H9 (cell line): ENCODE measurements at regions not wholly inside any gene's neighbourhood (a gene's known extent, or its start where the extent isn't known, plus 50 kb on each side); places are given as distances from the start of the nearest gene placed in this dataset.

Source experiments
- DNase-seq: peaks from one replicate; pipeline ENCODE4 v3.0.0-alpha.2; 2017
- H2AFZ ChIP-seq: one replicate; pipeline ENCODE4 v1.6.1; 2013; ENCODE audit warnings: mild to moderate bottlenecking, low read length, control low read depth, moderate library complexity
- H2AK5ac ChIP-seq: 2 replicates; pipeline ENCODE4 v1.6.1; 2013; ENCODE audit warnings: low read length, control low read depth, mixed read lengths; ENCODE audit not compliant: insufficient read length
- H2BK120ac ChIP-seq: one replicate; pipeline ENCODE4 v1.6.1; 2013; ENCODE audit warnings: low read depth, mild to moderate bottlenecking, low read length, control low read depth, inconsistent platforms; ENCODE audit not compliant: poor library complexity, severe bottlenecking
- H2BK12ac ChIP-seq: 2 replicates; pipeline ENCODE4 v1.6.1; 2013; ENCODE audit warnings: low read length, control low read depth, mixed read lengths, low read depth; ENCODE audit not compliant: insufficient read length
- H2BK15ac ChIP-seq: 2 replicates; pipeline ENCODE4 v1.6.1; 2013; ENCODE audit warnings: low read depth, low read length, control low read depth
- H2BK20ac ChIP-seq: one replicate; pipeline ENCODE4 v1.6.1; 2013; ENCODE audit warnings: low read depth, mild to moderate bottlenecking, low read length, control low read depth, inconsistent platforms; ENCODE audit not compliant: poor library complexity, severe bottlenecking
- H2BK5ac ChIP-seq: 2 replicates; pipeline ENCODE4 v1.6.1; 2013; ENCODE audit warnings: low read length, control low read depth, mixed read lengths; ENCODE audit not compliant: insufficient read length
- H3K14ac ChIP-seq: 2 replicates; pipeline ENCODE4 v1.6.1; 2013; ENCODE audit warnings: low read length, control low read depth; ENCODE audit not compliant: insufficient read depth
- H3K18ac ChIP-seq: 2 replicates; pipeline ENCODE4 v1.6.1; 2013; ENCODE audit warnings: low read depth, mild to moderate bottlenecking, mixed read lengths, low read length, control low read depth; ENCODE audit not compliant: insufficient read length
- H3K23ac ChIP-seq: 2 replicates; pipeline ENCODE4 v1.6.1; 2013; ENCODE audit warnings: low read length, control low read depth, mixed read lengths, low read depth; ENCODE audit not compliant: insufficient read length
- H3K23me2 ChIP-seq: 2 replicates; pipeline ENCODE4 v1.6.1; 2013; ENCODE audit warnings: low read depth, mild to moderate bottlenecking, mixed read lengths, low read length, control low read depth; ENCODE audit not compliant: insufficient read length, poor library complexity, severe bottlenecking
- H3K27ac ChIP-seq: 2 replicates; pipeline ENCODE4 v1.5.1; 2013; ENCODE audit warnings: low read length, control low read depth, mixed read lengths, low read depth; ENCODE audit not compliant: insufficient read length
- H3K27me3 ChIP-seq: 2 replicates; pipeline ENCODE4 v1.6.1; 2013; ENCODE audit warnings: low read length, control low read depth, inconsistent platforms; ENCODE audit not compliant: insufficient read depth
- H3K4ac ChIP-seq: 2 replicates; pipeline ENCODE4 v1.6.1; 2013; ENCODE audit warnings: low read depth, mild to moderate bottlenecking, control low read depth, inconsistent platforms, low read length, moderate library complexity
- H3K4me1 ChIP-seq: 2 replicates; pipeline ENCODE4 v1.6.1; 2013; ENCODE audit warnings: low read length, control low read depth, inconsistent platforms; ENCODE audit not compliant: insufficient read depth
- H3K4me2 ChIP-seq: 2 replicates; pipeline ENCODE4 v1.6.1; 2013; ENCODE audit warnings: low read length, control low read depth, mixed read lengths; ENCODE audit not compliant: insufficient read length, insufficient read depth
- H3K56ac ChIP-seq: 2 replicates; pipeline ENCODE4 v1.6.1; 2013; ENCODE audit warnings: low read depth, mild to moderate bottlenecking, mixed read lengths, low read length, control low read depth; ENCODE audit not compliant: insufficient read length
- H3K79me1 ChIP-seq: 2 replicates; pipeline ENCODE4 v1.6.1; 2013; ENCODE audit warnings: low read depth, mild to moderate bottlenecking, moderate library complexity, low read length, control low read depth, inconsistent platforms; ENCODE audit not compliant: insufficient read depth, poor library complexity, severe bottlenecking
- H3K79me2 ChIP-seq: 2 replicates; pipeline ENCODE4 v1.6.1; 2013; ENCODE audit warnings: low read length, control low read depth, inconsistent platforms; ENCODE audit not compliant: insufficient read depth
- H3K9ac ChIP-seq: 2 replicates; pipeline ENCODE4 v1.6.1; 2013; ENCODE audit warnings: low read length, control low read depth, mixed read lengths; ENCODE audit not compliant: insufficient read length; ENCODE audit errors: extremely low read depth
- H3K9me3 ChIP-seq: one replicate; pipeline ENCODE4 v1.6.1; 2013; ENCODE audit warnings: low read depth, low read length, inconsistent platforms; ENCODE audit not compliant: control insufficient read depth
- H3T11ph ChIP-seq: one replicate; pipeline ENCODE4 v1.6.1; 2013; ENCODE audit warnings: mild to moderate bottlenecking, low read length, control low read depth, inconsistent platforms
- H4K20me1 ChIP-seq: one replicate; pipeline ENCODE4 v1.6.1; 2013; ENCODE audit not compliant: control insufficient read depth, insufficient read length, insufficient read depth
- H4K5ac ChIP-seq: 2 replicates; pipeline ENCODE4 v1.6.1; 2013; ENCODE audit warnings: low read depth, mild to moderate bottlenecking, mixed read lengths, low read length, control low read depth; ENCODE audit not compliant: insufficient read length
- H4K8ac ChIP-seq: replicated peaks from 2 replicates; pipeline ENCODE4 v1.6.1; 2013; ENCODE audit warnings: low read length, control low read depth, mixed read lengths, low read depth; ENCODE audit not compliant: insufficient read length
- H4K91ac ChIP-seq: 2 replicates; pipeline ENCODE4 v1.6.1; 2013; ENCODE audit warnings: low read depth, mild to moderate bottlenecking, moderate library complexity, mixed read lengths, low read length, control low read depth; ENCODE audit not compliant: insufficient read length
- H3K27ac Mint-ChIP-seq, 3 experiments: 2 replicates in 2 of 3; 3 replicates in 1 of 3; pipeline ENCODE4 v1.8.0; 2020 to 2021; ENCODE audit warnings: mixed read lengths in 3 of 3, mild to moderate bottlenecking in 1 of 3, moderate library complexity in 1 of 3
- H3K27me3 Mint-ChIP-seq: 2 replicates; pipeline ENCODE4 v1.8.0; 2021; ENCODE audit warnings: low read depth, mild to moderate bottlenecking, moderate library complexity, mixed read lengths
- H3K36me3 Mint-ChIP-seq, 3 experiments: 2 replicates in 2 of 3; 3 replicates in 1 of 3; pipeline ENCODE4 v1.8.0; 2020 to 2021; ENCODE audit warnings: low read depth in 3 of 3, mixed read lengths in 3 of 3; ENCODE audit not compliant: insufficient read depth in 1 of 3
- H3K4me1 Mint-ChIP-seq, 2 experiments: 2 replicates each; pipeline ENCODE4 v1.8.0; 2020; ENCODE audit warnings: mixed read lengths in 2 of 2
- H3K4me3 Mint-ChIP-seq, 2 experiments: 2 replicates in 1 of 2; 3 replicates in 1 of 2; pipeline ENCODE4 v1.8.0; 2020 to 2021; ENCODE audit warnings: mild to moderate bottlenecking in 2 of 2, mixed read lengths in 2 of 2, moderate library complexity in 1 of 2
- H3K9me3 Mint-ChIP-seq, 2 experiments: 2 replicates in 1 of 2; 3 replicates in 1 of 2; pipeline ENCODE4 v1.8.0; 2020; ENCODE audit warnings: mild to moderate bottlenecking in 2 of 2, mixed read lengths in 2 of 2, moderate library complexity in 1 of 2
- WGBS: extraction: QIAGEN DNeasy Blood & Tissue Kit; methylation state at CpG from one replicate; pipeline ENCODE4 v1.1.7; 2013; ENCODE audit warnings: missing lambda C conversion rate, low lambda C conversion rate, mixed read lengths; ENCODE audit not compliant: insufficient read length; ENCODE audit errors: extremely low coverage; 5-methylcytosine and 5-hydroxymethylcytosine counted together
- TF ChIP-seq, protein P1 (sequence below): fragments of 200-600 bp; sonication (generic); conservative IDR thresholded peaks from 3 replicates; pipeline ENCODE4 v1.8.0; 2021; ENCODE audit warnings: antibody characterized with exemption, mild to moderate bottlenecking

DNA sequence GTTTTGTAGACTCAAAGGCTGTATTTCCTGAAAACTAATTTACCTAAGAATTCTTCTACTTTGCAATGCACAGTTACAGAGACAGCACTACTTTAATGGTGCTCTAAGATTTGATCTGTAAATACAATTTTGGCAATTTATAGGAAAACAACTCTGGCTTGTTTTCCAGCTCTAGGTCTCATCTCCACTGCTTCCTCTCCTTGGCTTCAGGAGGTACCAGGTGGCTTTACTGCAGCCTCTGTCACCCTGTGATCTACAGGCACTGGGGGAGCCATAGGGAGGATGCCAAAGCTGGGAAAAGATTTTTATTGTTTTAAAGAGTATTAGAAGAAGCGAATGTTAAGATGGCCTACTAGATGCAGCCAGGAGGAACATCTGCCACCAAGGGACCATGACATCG is 1563.6 kb downstream of the OLFM4 start:
- no peak overlapping the region for H2BK5ac ChIP-seq
- no peak overlapping the region for H2BK12ac ChIP-seq
- no peak overlapping the region for H3K9ac ChIP-seq
- no CpG with 5 or more reads among the region's 2 CpGs for WGBS
- TF ChIP-seq, protein P1, sequence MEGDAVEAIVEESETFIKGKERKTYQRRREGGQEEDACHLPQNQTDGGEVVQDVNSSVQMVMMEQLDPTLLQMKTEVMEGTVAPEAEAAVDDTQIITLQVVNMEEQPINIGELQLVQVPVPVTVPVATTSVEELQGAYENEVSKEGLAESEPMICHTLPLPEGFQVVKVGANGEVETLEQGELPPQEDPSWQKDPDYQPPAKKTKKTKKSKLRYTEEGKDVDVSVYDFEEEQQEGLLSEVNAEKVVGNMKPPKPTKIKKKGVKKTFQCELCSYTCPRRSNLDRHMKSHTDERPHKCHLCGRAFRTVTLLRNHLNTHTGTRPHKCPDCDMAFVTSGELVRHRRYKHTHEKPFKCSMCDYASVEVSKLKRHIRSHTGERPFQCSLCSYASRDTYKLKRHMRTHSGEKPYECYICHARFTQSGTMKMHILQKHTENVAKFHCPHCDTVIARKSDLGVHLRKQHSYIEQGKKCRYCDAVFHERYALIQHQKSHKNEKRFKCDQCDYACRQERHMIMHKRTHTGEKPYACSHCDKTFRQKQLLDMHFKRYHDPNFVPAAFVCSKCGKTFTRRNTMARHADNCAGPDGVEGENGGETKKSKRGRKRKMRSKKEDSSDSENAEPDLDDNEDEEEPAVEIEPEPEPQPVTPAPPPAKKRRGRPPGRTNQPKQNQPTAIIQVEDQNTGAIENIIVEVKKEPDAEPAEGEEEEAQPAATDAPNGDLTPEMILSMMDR, result no peak
- no peaks in the 10 kb centered on the region for H3K4me1 ChIP-seq
- H2AFZ ChIP-seq, result no peak overlapping the region
- peaks cover 8 to 24% (median 8%) of the 10 kb centered on the region in 3 experiments; a peak in 5 of 7 replicates for H3K36me3 Mint-ChIP-seq
- no peak overlapping the region for H2BK120ac ChIP-seq
- H4K91ac ChIP-seq, result no peak overlapping the region
- H3K4me3 Mint-ChIP-seq, result no peak overlapping the region
- no peak overlapping the region for H2BK15ac ChIP-seq
- H2AK5ac ChIP-seq, result no peak overlapping the region
- H3K14ac ChIP-seq, result no peak overlapping the region
- DNase-seq, result no peak
- H3K27me3 ChIP-seq, result no peaks in the 10 kb centered on the region
- H3K23ac ChIP-seq, result no peak overlapping the region
- H3K4me1 Mint-ChIP-seq, result peaks cover 8 to 12% of the 10 kb centered on the region in 2 experiments
- H3K79me1 ChIP-seq, result no peaks in the 10 kb centered on the region
- H3K23me2 ChIP-seq, result no peaks in the 10 kb centered on the region
- no peaks in the 10 kb centered on the region for H3K27me3 Mint-ChIP-seq
- H4K5ac ChIP-seq, result no peak overlapping the region
- H3K4me2 ChIP-seq, result no peak overlapping the region
- H3K79me2 ChIP-seq, result no peaks in the 10 kb centered on the region
- H2BK20ac ChIP-seq, result no peak overlapping the region
- H3K9me3 ChIP-seq, result no peaks in the 10 kb centered on the region
- H3K56ac ChIP-seq, result no peak overlapping the region
- H3T11ph ChIP-seq, result no peak overlapping the region
- no peak overlapping the region for H4K8ac ChIP-seq
- H3K27ac ChIP-seq, result no peak overlapping the region
- no peak overlapping the region for H3K4ac ChIP-seq
- no peaks in the 10 kb centered on the region for H4K20me1 ChIP-seq
- H3K18ac ChIP-seq, result no peak overlapping the region
- H3K9me3 Mint-ChIP-seq, result peaks cover 0 to 2% of the 10 kb centered on the region in 2 experiments; a peak in 3 of 5 replicates
- no peak overlapping the region for H3K27ac Mint-ChIP-seq
